IMR-90 (cell line): ENCODE measurements at regions not wholly inside any gene's neighbourhood (a gene's known extent, or its start where the extent isn't known, plus 50 kb on each side); places are given as distances from the start of the nearest gene placed in this dataset.

Experiments
- MXI1 ChIP-seq: IDR thresholded peaks from 2 replicates; pipeline ENCODE4 v1.6.1; 2012; ENCODE audit warnings: low read depth, mild to moderate bottlenecking, low read length, moderate library complexity, borderline replicate concordance
- RCOR1 ChIP-seq: IDR thresholded peaks from 2 replicates; pipeline ENCODE4 v1.6.1; 2012; ENCODE audit warnings: mild to moderate bottlenecking, low read length, improper control_type of control experiment; ENCODE audit not compliant: insufficient replicate concordance
- RFX5 ChIP-seq: IDR thresholded peaks from 2 replicates; pipeline ENCODE4 v1.8.0; 2012; ENCODE audit warnings: low read depth, mild to moderate bottlenecking, low read length, moderate library complexity
- TF ChIP-seq, protein P1 (sequence below): conservative IDR thresholded peaks from 2 replicates; pipeline ENCODE4 v1.5.1; 2012; ENCODE audit warnings: mild to moderate bottlenecking, low read depth, low read length, improper control_type of control experiment

DNA sequence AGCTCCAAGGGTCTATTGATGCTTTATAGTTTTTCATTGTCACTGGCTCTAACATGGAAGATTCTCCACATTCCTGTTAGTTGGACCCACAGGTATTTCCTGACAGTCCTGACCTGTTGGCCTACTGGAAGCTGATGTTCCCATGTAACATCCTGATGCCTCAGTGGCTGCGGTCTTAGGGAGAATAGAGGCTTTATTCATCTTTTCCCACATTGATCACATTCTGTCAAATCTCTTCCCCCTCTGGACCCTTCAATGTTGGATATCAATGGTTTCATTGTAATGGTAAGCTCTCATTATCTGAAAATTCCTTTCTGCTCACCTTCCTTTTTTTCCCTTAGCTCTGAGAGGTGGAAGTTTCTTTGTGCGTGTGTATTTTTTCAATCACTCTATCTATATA is 280.9 kb upstream of the TBX3 start:
- TF ChIP-seq, protein P1, sequence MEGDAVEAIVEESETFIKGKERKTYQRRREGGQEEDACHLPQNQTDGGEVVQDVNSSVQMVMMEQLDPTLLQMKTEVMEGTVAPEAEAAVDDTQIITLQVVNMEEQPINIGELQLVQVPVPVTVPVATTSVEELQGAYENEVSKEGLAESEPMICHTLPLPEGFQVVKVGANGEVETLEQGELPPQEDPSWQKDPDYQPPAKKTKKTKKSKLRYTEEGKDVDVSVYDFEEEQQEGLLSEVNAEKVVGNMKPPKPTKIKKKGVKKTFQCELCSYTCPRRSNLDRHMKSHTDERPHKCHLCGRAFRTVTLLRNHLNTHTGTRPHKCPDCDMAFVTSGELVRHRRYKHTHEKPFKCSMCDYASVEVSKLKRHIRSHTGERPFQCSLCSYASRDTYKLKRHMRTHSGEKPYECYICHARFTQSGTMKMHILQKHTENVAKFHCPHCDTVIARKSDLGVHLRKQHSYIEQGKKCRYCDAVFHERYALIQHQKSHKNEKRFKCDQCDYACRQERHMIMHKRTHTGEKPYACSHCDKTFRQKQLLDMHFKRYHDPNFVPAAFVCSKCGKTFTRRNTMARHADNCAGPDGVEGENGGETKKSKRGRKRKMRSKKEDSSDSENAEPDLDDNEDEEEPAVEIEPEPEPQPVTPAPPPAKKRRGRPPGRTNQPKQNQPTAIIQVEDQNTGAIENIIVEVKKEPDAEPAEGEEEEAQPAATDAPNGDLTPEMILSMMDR = no peak
- TF ChIP-seq MXI1 (no peak), RCOR1 (no peak), RFX5 (no peak)
